Coronary artery (tissue), 2 donors: ENCODE measurements at regions not wholly inside any gene's neighbourhood (a gene's known extent, or its start where the extent isn't known, plus 50 kb on each side); places are given as distances from the start of the nearest gene placed in this dataset.

Experiments
- DNase-seq: peaks from one replicate; pipeline ENCODE4 v3.0.0-alpha.2; 2017; ENCODE audit warnings: low spot score
- H3K27ac ChIP-seq, 2 donors: fragments of 200-600 bp; sonication (generic); one replicate each; pipeline ENCODE4 v1.5.1; 2016 to 2019
- H3K4me3 ChIP-seq: fragments of 200-600 bp; sonication (generic); 2 replicates; pipeline ENCODE4 v1.5.1; 2016; ENCODE audit warnings: mild to moderate bottlenecking, moderate library complexity
- TF ChIP-seq, protein P1 (sequence below): fragments of 200-600 bp; sonication (generic); IDR thresholded peaks from one replicate; pipeline ENCODE4 v1.5.1; 2019; ENCODE audit warnings: antibody characterized with exemption

DNA sequence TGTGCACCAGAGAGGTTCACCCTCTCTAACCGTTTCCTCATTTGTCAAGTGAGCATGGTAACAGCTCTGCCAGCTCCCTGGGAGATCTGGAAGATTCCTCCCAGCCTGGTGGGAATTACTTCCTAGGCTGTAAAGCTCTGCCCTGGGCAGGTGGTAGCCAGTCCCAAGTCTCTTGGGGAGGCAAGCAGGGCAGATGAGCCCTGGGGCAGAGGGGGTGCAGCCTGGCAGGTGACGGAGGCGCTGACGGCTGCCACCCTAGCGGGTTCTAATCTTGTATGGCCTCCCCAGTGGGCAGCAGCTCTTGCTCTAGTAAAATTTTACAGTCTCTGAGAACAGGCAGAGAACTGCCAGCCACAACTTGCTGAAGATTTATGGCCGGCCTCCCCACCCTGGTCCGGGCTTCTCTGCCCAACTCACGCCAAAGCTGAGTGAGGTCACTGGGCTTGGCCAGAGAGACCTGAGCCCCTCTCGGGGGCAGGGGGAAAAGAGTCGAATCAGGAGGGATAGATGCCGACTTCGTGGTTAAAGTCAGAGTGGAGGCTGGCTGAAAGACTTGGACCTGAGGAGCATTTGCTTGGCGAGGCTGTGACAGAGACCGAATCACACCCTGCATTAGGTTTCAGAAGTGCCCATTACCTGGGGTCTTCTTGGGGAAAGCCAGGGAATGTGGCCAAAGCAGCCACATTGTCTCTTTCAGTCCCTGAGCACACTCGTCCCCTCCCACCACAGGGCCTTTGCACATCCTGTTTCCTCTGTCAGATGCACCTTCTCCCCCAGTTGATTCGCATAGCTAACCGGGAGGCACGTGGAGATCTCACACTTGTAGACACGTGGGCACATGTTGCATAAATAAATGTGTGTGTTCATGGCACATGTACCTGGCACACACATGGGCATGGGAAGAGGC lies 188.2 kb downstream of the MN1 start:
- TF ChIP-seq, protein P1, sequence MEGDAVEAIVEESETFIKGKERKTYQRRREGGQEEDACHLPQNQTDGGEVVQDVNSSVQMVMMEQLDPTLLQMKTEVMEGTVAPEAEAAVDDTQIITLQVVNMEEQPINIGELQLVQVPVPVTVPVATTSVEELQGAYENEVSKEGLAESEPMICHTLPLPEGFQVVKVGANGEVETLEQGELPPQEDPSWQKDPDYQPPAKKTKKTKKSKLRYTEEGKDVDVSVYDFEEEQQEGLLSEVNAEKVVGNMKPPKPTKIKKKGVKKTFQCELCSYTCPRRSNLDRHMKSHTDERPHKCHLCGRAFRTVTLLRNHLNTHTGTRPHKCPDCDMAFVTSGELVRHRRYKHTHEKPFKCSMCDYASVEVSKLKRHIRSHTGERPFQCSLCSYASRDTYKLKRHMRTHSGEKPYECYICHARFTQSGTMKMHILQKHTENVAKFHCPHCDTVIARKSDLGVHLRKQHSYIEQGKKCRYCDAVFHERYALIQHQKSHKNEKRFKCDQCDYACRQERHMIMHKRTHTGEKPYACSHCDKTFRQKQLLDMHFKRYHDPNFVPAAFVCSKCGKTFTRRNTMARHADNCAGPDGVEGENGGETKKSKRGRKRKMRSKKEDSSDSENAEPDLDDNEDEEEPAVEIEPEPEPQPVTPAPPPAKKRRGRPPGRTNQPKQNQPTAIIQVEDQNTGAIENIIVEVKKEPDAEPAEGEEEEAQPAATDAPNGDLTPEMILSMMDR, result no peak
- Histone ChIP-seq H3K27ac (no peak overlapping the region), H3K4me3 (peak overlapping the region; percentile 70)
- no peak for DNase-seq

GRCh38 chr22:27614006-27614649 lies 187.4 kb downstream of the MN1 start:
- TF ChIP-seq, protein P1, result no peak
- H3K4me3 ChIP-seq, result peak overlapping the region; percentile 70
- H3K27ac ChIP-seq, result no peak overlapping the region
- DNase-seq, result no peak

GRCh38 chr22:27614650-27615007 lies 186.9 kb downstream of the MN1 start:
- no peak overlapping the region for H3K27ac ChIP-seq
- TF ChIP-seq, protein P1, result no peak
- no peak for DNase-seq
- H3K4me3 ChIP-seq, result peak overlapping the region; percentile 70

DNA sequence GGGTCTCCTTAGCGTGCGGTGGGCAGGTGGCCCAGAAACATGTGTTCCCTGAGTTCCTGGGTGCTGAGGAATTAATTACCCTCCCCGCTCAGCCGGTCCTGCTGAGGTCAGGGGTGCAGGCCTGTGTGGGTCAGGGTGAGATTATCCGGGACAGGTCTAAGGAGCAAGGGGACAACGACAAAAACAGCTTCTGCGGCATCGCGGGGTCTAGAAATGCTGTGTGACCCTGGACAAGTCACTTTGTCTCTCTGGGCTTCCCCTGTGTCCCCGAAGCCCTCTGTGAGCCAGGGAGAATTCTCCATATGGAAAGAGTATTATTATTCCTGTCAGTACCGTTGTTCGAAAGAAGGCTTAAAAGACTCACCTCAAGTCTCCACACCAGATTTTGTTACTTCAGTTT lies 186.1 kb downstream of the MN1 start:
- Histone ChIP-seq H3K27ac (no peak overlapping the region), H3K4me3 (no peak overlapping the region)
- TF ChIP-seq, protein P1, result no peak
- no peak for DNase-seq

- Histone ChIP-seq H3K27ac (no peak overlapping the region), H3K4me3 (no peak overlapping the region)
- no peak for DNase-seq
- TF ChIP-seq, protein P1, result no peak
These were observed 185.5 kb downstream of the MN1 start for GRCh38 chr22:27616033-27616432.

GRCh38 chr22:27617214-27617881 lies 184.2 kb downstream of the MN1 start:
- TF ChIP-seq, protein P1, result no peak
- DNase-seq, result no peak
- Histone ChIP-seq H3K4me3 (no peak overlapping the region), H3K27ac (no peak overlapping the region)
